GM21619 (cell line): ENCODE measurements at regions not wholly inside any gene's neighbourhood (a gene's known extent, or its start where the extent isn't known, plus 50 kb on each side); places are given as distances from the start of the nearest gene placed in this dataset.
"Not testable (repeated sequence)": the region's sequence is repeated elsewhere in the genome, so short reads cannot be mapped to it uniquely, and the experiment has no call there.

Source experiments
- ATAC-seq: cut with Tn5 transposase; IDR thresholded peaks from one replicate; pipeline ENCODE4 v1.9.1; 2021; ENCODE audit not compliant: unreplicated experiment

- no peak for ATAC-seq
These were observed 170.1 kb downstream of the RPRM start for GRCh38 chr2:153308466-153308865.

GRCh38 chr2:153307223-153307622 is 171.3 kb downstream of the RPRM start:
- no peak for ATAC-seq

GRCh38 chr2:153299809-153300208 is 178.8 kb downstream of the RPRM start:
- no peak for ATAC-seq

GRCh38 chr2:153299217-153299616 is 179.3 kb downstream of the RPRM start:
- ATAC-seq = no peak

GRCh38 chr2:153294199-153294786 is 184.3 kb downstream of the RPRM start:
- ATAC-seq = no peak

- no peak for ATAC-seq
These were observed 186.8 kb downstream of the RPRM start for GRCh38 chr2:153291718-153292117.

GRCh38 chr2:153287109-153287801 is 191.3 kb downstream of the RPRM start:
- no peak for ATAC-seq

- no peak for ATAC-seq
These were observed 209.6 kb downstream of the RPRM start for GRCh38 chr2:153268941-153269461.

- not testable (repeated sequence) for ATAC-seq
These were observed 221.7 kb downstream of the RPRM start for GRCh38 chr2:153256876-153257275.

- ATAC-seq = not testable (repeated sequence)
These were observed 231.9 kb downstream of the RPRM start for GRCh38 chr2:153246636-153247035.

GRCh38 chr2:153235516-153235915 is 243.0 kb downstream of the RPRM start:
- ATAC-seq = peak; percentile 92

- ATAC-seq = no peak
These were observed 246.1 kb downstream of the RPRM start for GRCh38 chr2:153232464-153232863.

- ATAC-seq = no peak
These were observed 247.6 kb downstream of the RPRM start for GRCh38 chr2:153230977-153231376.

- ATAC-seq = no peak
These were observed 249.7 kb downstream of the RPRM start for GRCh38 chr2:153228904-153229303.

- no peak for ATAC-seq
These were observed 250.6 kb downstream of the RPRM start for GRCh38 chr2:153227981-153228380.

GRCh38 chr2:153222231-153223165 is 256.1 kb downstream of the RPRM start:
- ATAC-seq = no peak

- no peak for ATAC-seq
These were observed 257.1 kb downstream of the RPRM start for GRCh38 chr2:153221506-153221905.

GRCh38 chr2:153221087-153221486 is 257.5 kb downstream of the RPRM start:
- ATAC-seq = no peak

- no peak for ATAC-seq
These were observed 259.7 kb downstream of the RPRM start for GRCh38 chr2:153218851-153219250.

GRCh38 chr2:153214337-153214736 is 264.2 kb downstream of the RPRM start:
- no peak for ATAC-seq

- no peak for ATAC-seq
These were observed 265.5 kb downstream of the RPRM start for GRCh38 chr2:153213022-153213421.
